HG02885 (cell line): ENCODE measurements at regions not wholly inside any gene's neighbourhood (a gene's known extent, or its start where the extent isn't known, plus 50 kb on each side); places are given as distances from the start of the nearest gene placed in this dataset.
A peak's percentile ranks its signal among the peaks of the same experiment; 100 is the strongest.
"Not testable (repeated sequence)": the region's sequence is repeated elsewhere in the genome, so short reads cannot be mapped to it uniquely, and the experiment has no call there.

ENCODE experiments used
- ATAC-seq: cut with Tn5 transposase; IDR thresholded peaks from one replicate; pipeline ENCODE4 v1.9.1; 2021; ENCODE audit warnings: mild to moderate bottlenecking; ENCODE audit not compliant: unreplicated experiment, poor library complexity

DNA sequence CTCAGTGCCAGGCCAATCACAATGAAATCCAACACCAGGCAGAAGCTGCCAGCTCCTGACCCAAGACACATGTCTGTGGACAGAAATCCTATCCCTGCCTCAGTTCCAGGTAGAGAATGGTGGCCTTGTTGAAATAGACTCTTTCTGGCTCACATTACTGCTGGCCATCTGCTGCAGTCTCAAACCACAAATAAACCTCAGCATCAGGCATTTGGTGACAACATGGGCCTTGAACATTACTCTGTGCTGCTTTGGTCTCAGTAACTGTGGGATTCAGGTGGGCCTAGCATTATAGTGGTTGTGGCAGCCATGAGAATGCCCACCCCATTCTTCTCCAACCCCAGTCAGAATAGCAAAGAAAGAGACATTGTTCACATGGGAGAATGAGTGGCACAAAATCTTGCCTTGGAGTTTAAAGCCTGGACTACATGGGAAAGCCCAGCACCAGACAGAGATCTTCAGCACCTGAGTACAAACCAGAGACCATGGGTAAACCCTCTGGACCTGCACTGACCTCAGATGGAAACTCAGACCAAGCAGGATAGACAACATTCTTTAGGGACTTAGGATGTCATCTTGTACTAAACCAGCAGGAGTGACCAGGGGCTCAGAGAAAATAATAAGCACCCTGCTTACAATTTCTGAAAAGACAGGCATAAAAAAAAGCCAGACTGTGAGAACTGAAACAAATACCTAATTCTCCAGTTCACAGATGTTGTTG lies 50.4 kb upstream of the TRAM1L1 start:
- no peak for ATAC-seq

DNA sequence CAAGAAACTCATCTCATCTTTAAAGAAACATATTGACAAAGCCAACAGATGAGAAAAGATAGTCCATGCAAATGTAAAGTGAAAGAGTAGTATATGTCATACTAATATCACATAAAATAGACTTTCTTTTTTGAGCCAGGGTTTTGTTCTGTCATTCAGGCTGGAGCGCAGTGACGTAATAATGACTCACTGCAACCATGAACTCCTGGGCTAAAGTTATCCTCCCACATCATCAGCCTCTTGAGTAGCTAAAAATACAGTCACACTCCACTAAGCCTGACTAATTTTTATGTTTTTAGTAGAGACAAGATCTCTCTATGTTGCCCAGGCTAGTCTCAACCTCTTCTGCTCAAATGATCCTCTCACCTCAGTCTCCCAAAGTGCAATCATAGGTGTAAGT lies 51.8 kb upstream of the TRAM1L1 start:
- ATAC-seq = no peak

DNA sequence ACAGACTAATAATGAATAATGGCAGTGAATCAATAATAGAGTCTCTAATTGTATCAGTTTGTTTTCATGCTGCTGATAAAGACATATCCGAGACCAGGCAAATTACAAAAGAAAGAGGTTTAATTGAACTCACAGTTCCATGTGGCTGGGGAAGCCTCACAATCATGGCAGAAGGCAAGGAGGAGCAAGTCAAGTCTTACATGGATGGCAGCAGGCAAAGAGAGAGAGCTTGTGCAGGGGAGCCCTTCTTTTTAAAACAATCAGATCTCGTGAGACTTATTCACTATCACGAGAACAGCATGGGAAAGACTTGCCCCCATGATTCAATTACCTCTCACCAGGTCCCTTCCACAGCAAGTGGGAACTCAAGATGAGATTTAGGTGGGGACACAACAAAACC lies 53.4 kb upstream of the TRAM1L1 start:
- ATAC-seq = not testable (repeated sequence)

DNA sequence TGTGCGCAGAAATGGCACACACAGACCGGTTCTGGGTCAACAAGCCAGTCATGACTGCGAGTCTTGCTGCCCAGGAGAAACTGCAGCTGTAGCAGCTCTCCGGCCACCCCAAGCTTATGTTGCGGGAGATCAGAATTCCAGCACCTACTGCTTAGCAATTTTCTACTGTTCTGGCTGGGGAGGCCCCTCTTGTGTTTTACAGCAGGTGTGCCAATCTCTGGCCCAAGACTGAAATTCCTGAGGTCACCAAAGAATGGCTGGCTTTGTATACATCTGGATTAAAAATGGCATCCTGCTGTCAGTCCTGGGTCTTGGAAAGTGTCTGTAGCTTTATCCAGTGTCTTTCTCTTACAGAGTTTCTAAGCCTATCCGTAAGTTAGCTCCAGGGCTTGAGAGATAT lies 68.9 kb upstream of the TRAM1L1 start:
- ATAC-seq = no peak

DNA sequence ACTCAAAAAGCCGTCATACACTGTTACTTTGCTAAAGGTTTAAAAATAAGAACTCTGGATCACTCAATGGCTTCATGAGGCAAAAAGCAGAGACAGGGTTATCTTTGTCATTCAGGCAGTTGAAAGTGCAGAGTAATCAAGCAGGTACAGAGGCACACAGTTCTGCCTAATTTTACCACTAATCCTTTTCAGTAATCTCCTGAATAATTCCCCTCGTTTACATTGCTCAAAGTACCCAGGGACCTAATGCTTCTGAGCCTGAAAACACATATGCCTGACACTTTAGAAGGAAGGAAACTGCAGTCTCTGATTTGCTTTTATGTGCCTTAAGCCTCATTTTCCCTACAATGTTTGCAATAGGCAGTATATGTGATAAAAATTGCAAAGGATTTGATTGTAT lies 71.4 kb upstream of the TRAM1L1 start:
- ATAC-seq = no peak

DNA sequence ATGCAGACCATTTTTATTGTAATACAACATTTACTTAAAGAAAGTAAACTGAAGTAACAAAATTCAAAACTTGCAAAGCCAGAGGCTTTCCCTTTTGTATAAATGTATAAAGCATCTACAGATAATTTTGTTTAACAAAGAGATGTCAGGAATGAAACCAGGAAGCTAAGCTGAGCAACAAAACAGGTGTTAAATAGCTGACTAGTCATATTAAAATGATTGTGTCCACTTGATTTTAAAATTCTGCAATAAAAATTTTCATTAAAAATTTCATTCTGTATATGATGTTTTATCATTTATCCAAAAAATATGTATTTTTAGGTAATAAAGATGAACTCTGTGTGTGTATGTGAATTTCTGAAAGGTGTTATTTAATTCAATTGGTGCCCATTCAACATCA lies 72.0 kb upstream of the TRAM1L1 start:
- no peak for ATAC-seq

DNA sequence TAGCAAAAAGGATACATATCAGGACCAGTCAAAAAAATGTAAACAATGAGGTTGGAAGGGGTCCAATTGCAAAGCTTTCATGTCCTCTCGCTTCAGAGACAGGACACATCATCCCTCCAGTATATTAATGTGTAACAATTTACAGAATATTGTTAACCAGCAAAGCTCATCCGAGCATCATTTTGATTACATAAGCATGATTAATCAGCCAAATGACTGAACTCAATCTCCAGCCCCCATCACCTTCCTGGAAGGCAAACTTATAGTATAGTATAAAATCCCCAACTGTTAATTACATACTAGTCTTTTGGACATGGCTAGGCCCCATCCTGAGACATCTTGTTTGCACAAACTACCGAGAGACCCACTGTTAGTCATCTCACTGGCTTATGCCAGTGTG lies 77.6 kb upstream of the TRAM1L1 start:
- ATAC-seq = no peak

DNA sequence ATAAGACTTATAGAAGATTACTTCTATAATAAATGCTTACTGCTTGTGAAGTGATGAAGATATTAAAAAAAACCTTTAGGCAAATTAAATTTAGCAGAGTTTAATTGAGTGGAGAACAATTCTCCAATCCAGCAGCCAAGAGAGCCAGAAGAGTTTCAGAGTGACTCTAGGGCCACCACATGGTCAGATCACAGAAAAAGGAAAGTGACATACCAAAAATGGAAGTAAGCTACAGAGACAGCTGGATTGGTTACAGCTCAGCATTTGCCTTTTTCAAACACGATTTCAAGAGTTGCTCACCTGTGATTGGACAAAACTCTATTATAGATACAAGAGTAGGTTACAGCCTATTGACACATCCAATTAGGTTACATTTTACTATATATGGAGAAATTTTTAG lies 79.0 kb upstream of the TRAM1L1 start:
- ATAC-seq = no peak

DNA sequence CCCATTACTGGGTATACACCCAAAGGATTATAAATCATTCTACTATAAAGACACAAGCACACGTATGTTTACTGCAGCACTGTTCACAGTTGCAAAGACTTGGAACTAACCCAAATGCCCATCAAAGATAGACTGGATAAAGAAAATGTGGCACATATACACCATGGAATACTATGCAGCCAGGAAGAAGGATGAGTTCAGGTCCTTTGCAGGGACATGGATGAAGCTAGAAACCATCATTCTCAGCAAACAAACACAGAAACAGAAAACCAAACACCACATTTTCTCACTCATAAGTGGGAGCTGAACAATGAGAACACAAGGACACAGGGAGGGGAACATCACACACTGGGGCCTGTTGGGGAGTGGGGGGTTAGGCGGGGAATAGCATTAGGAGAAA lies 90.0 kb upstream of the TRAM1L1 start:
- ATAC-seq = not testable (repeated sequence)

DNA sequence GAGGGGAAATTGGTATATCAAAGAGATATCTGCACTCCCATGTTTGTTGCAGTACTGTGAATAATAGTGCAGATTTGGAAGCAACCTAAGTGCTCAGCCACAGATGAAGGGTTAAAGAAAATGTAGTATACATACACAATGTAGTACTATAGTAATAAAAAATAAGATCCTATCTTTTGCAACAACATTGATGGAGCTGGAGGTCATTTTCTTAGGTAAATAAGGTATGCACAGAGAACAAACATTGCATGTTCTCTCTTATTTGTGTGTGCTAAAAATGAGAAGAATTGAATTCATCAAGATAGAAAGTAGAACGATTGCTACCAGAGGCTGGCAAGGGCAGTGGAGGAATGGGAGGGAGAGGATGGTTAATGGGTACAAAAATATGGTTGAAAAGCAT lies 117.9 kb upstream of the TRAM1L1 start:
- ATAC-seq = no peak

DNA sequence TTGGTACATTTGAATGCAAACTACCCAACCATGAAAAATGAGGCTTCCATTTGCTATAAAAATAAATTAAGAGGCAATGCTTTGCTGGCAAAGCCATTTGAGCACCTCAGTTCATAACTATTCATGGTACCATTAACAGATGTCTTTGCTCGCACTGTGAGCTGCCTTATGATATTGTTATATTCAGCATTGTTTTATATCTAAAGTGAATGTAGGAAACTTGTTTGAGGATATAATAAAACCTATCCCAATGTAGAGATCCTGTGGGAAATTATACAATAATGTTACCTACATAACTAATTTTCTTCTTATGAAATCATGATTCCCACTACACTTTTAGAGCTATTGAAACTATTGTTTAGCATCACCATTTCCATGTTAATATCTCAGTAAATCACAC lies 125.2 kb upstream of the TRAM1L1 start:
- no peak for ATAC-seq

DNA sequence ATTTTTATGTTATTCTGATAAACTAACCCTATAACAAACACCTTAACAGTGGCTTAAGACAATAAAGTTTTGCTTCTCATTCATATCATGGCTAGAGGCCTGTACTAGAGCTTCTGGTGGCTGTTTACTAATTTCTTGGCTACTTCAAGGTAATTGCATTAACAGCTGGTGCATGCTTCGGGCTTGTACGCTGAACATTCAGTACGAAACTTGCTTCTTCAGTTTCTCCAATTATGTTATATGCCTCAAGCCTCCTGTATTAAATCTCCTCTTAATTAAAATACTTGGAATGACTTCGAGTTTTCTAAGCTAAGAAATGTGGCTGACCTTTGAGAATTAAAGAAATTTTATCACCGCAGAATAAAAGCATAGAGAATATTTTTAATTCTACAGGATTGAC lies 138.9 kb upstream of the TRAM1L1 start:
- no peak for ATAC-seq

DNA sequence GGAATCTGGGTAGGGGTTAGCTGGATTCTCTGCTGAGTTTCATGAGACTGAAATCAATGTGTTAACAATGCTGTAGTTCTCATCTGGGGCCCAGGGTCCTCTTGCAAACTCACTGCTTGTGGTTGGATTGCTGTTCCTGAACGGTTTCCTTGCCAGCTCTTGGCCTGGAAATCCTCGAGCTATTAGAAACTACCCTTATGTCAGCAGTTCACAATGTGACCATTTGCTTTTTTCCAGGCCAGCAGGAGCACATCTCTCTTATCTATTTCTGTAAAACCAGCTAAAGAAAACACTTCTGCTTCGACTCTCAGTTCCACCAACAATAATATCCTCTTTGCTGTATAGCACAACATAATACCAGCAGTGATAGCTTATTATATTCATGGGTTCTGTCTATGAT lies 140.1 kb upstream of the TRAM1L1 start:
- ATAC-seq = no peak

DNA sequence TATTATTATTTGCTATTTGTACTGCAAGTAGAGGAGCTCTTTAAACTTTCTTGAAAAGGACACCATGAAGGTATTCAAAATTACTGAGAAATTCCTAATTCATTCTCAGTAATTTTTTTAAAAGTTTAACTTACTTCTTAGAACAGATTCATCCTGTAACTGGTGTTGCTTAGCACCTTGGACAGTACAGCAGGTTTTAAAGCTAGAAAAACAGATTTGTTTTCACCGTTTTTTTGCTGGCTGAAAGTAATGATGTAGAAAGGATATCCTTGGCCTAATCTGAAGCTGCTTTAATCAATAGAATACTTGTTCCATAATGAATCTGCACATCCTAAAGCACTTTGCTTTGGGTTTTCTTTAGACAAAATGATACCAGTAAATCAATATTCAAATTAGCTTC lies 142.5 kb upstream of the TRAM1L1 start:
- no peak for ATAC-seq

DNA sequence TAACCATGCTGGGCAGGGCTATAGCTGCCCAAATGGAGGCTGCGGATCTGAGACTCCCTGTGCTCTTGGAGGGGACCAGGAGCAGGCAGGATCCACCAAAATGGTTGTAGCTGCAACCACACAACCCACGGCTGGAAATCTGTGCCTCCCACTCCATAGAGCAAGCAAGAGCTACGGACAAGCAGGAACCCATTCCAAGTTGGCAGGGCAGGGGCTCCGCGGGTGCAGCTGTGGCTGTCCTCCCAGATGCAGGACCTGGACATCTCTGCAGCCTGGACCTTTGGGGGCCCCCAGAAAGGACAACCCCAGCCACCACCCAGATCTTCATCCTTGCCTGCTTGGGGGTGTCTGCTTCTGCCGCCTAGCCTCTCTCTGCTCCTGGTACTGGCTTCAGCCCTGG lies 154.1 kb upstream of the TRAM1L1 start:
- no peak for ATAC-seq

DNA sequence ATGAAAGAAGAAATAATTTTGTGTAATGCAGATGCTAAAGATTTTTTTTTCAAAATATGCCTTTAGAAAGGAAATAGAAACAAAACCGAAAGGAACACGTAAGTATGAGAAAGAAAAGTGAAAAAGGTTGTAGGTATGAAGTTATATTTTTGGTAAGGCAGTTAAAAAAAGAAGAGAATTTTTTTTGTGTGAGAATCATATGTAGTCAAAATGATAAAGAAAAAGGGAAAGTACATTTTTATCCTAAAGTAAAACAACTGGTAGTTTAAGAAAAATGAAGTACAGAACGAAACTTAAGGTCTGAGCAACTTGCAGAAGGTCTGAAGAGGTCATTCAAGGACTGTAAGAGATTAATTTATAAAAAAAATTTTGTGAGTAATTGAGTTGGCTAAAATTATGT lies 164.0 kb upstream of the TRAM1L1 start:
- ATAC-seq = peak; percentile 96

DNA sequence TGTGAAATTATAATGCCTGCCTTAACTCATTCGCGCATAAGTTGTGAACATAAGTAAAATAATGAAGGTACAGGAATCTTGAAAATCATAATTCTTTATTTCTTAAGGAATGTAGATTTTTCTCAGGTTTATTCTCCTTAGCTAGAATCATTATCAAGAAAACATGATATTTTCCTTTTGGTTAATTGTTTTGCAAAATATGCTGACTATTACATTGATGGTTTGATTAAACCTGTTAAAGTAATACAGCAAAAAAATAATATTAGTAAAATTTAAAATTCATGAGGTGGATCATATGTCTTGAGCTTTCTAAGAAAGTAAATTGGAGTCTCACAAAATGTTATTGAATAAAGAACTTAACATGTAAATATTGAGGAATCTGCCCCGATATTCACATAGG lies 178.7 kb upstream of the TRAM1L1 start:
- ATAC-seq = no peak

DNA sequence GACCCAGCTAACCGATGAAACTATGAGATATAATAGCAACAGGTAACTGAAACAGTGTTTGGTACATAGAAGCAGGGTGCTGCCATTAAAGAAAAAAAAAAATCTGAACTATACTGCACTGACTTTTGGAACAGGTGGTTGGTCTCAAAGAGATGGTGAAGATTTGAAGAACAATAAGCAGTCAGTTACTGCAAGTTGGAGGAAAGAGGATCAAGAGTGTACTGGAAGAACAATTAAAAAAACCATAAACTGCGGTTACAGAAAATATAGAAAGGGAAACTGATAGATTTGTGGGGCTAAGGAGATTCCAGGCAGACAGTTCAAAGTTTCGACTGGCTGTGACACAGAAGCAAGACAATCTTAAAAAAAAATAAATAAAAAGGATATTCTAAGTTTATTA lies 181.9 kb upstream of the TRAM1L1 start:
- ATAC-seq = no peak

DNA sequence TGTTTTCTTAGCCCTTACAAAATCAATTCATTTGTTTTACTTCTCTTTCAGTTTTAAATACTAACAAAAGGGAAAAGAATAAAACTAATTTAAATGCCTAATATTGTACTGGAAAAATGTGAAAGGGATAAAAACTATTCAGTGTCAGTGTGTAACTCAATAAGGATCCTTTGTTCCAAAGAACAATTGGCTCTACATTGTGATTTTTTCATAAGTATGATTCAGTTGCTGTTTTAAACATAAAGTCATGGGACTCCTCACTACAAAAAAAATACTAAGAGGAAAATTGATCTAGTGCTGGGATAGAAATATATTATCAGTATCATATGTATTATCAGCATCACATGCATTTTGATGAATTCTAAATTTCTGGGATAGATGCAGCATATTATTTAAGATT lies 199.4 kb upstream of the TRAM1L1 start:
- no peak for ATAC-seq

DNA sequence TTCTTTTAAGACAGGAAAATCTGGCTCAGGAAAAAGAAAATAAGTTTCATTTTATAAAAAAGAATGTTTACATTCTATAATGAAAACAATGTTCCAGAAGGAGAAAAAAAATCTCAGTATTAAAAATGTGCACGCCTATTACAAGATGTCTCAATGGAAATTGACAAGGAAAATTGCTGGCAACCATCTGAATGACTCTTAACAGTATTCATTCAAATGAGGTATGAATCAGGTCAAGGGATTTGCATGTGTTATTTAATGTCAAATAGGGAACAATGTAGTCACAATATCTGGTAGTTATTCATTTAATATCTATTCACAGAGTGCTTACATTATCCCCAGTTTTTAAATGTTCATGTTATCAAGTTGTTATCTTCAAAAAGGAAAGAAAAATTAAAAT lies 208.4 kb upstream of the TRAM1L1 start:
- ATAC-seq = no peak

DNA sequence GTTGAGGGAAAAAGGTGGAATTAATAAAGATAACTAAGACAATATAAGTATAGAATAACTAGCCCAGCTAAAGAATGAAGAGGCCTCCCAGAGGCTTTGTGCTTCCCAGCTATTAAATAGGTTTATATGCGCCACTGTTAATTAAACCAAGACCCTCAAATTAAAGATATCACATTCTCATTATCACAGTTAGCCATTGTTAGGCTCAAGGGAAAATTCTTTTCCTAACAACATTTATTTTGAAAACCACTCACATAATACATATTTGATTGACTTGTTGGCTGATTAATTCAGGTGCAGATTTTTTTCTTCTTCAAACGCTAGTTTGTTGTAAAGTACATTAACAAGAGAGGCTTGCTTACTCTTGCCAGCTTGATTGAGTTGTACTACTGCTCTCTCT lies 216.8 kb upstream of the TRAM1L1 start:
- no peak for ATAC-seq

DNA sequence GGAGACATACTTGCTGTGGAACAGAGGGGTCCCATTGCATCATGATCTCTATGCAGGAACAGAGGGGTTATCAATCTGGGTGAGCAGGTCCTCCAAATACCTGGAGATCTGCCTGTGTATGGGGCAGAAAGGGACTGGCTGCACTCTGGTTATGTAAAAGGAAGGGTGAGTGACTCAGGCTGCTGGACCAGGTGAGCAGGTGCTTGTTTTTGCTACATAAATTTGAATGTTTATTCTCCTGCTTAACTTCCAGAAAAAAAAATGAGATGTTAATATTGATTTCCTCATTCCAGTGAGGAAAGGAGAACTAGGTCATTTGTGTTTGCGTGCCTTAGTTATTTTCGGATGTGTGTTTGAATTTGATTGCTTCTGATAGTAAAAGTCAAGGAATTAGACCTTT lies 225.8 kb upstream of the TRAM1L1 start:
- ATAC-seq = no peak

DNA sequence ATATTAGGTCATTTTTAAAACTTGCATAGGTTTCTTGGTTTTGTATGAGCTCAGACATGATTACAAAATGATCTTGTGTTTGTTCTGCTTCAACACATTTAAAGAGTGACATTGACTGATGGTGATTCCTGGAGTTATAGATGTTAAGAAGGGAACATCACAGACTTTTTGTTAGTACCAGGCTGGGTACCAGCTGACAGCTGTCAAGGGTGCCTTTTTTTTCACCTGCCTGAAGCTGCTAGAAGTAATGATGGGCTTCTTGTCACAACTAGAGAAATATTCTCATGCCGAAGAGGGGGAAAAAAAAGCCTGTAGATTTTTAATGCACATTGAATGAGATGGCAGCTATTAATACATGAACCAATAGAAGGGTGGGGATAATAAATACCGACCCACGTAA lies 226.6 kb upstream of the TRAM1L1 start:
- no peak for ATAC-seq
